Lower lobe of right lung (tissue), 2 donors: ENCODE measurements at regions not wholly inside any gene's neighbourhood (a gene's known extent, or its start where the extent isn't known, plus 50 kb on each side); places are given as distances from the start of the nearest gene placed in this dataset.

ENCODE experiments used
- ATAC-seq, 2 donors: fragments of 200-7000 bp; cut with Tn5 transposase; one replicate each; pipeline ENCODE4 v1.9.1; 2020 to 2022; ENCODE audit warnings: mild to moderate bottlenecking in 2 of 2, moderate library complexity in 2 of 2
- DNase-seq: peaks from one replicate; pipeline ENCODE4 v3.0.0-alpha.2; 2020
- H3K27ac ChIP-seq: fragments of 200-600 bp; one replicate; pipeline ENCODE4 v1.8.0; 2022
- H3K27me3 ChIP-seq: fragments of 200-600 bp; one replicate; pipeline ENCODE4 v1.8.0; 2022; ENCODE audit warnings: low read depth
- H3K36me3 ChIP-seq: fragments of 200-600 bp; one replicate; pipeline ENCODE4 v1.8.0; 2022; ENCODE audit warnings: mild to moderate bottlenecking
- H3K4me1 ChIP-seq: fragments of 200-600 bp; one replicate; pipeline ENCODE4 v1.8.0; 2022
- H3K4me3 ChIP-seq: fragments of 200-600 bp; one replicate; pipeline ENCODE4 v1.8.0; 2022; ENCODE audit warnings: mild to moderate bottlenecking
- H3K9me3 ChIP-seq: fragments of 200-600 bp; one replicate; pipeline ENCODE4 v1.8.0; 2022
- CTCF ChIP-seq: fragments of 200-600 bp; IDR thresholded peaks from one replicate; pipeline ENCODE4 v1.8.0; 2022; ENCODE audit warnings: antibody characterized with exemption, mild to moderate bottlenecking
- intact Hi-C: fragments of 100-400 bp; cut with DNase I; formaldehyde crosslinking; loops from one replicate; pipeline ENCODE4 v1.11.0; 2022
- donor health status: DM: no; HTN: yes; CAD: no; lungs with severe emphysema.

GRCh38 chr12:58976146-58976545 is 55.8 kb upstream of the LRIG3 start:
- Histone ChIP-seq H3K27ac (no peak overlapping the region), H3K27me3 (no peaks in the 10 kb centered on the region), H3K9me3 (no peaks in the 10 kb centered on the region), H3K36me3 (no peaks in the 10 kb centered on the region), H3K4me3 (no peak overlapping the region), H3K4me1 (no peaks in the 10 kb centered on the region)
- ATAC-seq (no peak), DNase-seq (no peak)
- no peak for TF ChIP-seq CTCF
- intact Hi-C loops: no loop called here
